SH-SY5Y (cell line): ENCODE measurements at regions not wholly inside any gene's neighbourhood (a gene's known extent, or its start where the extent isn't known, plus 50 kb on each side); places are given as distances from the start of the nearest gene placed in this dataset.

Experiments used
- GATA2 ChIP-seq: IDR thresholded peaks from 2 replicates; pipeline ENCODE4 v1.6.1; 2011; ENCODE audit warnings: mild to moderate bottlenecking, low read depth, low read length
- GATA3 ChIP-seq: IDR thresholded peaks from 2 replicates; pipeline ENCODE4 v1.6.1; 2011; ENCODE audit warnings: low read depth, mild to moderate bottlenecking, low read length, moderate library complexity

- TF ChIP-seq GATA2: no peak
- no peak for TF ChIP-seq GATA3
Measured at GRCh38 chr6:15792842-15793241, 130.0 kb upstream of the DTNBP1 start.
